ENCODE measurements at regions not wholly inside any gene's neighbourhood (a gene's known extent, or its start where the extent isn't known, plus 50 kb on each side); places are given as distances from the start of the nearest gene placed in this dataset.

- 80% methylated on average over 5 of the region's 5 CpGs for WGBS
- intact Hi-C loops (cut with DNase I) = no loop called here
- no peak for DNase-seq (ENCODE audit: extremely low spot score)
- peak overlapping the region; percentile 53 to 96 (median 91) for H3K27ac ChIP-seq (replicated peaks in 1 of 4)
- peaks cover 58 to 92% (median 86%) of the 10 kb centered on the region in 4 donors for H3K4me1 ChIP-seq
- peaks cover 5 to 61% (median 32%) of the 10 kb centered on the region in 4 donors for H3K36me3 ChIP-seq
- TF ChIP-seq POLR2AphosphoS5 (IDR thresholded peaks at IDR 0.05) (no peak), EP300 (IDR thresholded peaks at IDR 0.05) (no peak), POLR2A (IDR thresholded peaks at IDR 0.05; ENCODE audit: low read depth) (no peak), CTCF (IDR thresholded peaks at IDR 0.05) (no peak)
- no peaks in the 10 kb centered on the region for H3K27me3 ChIP-seq
- H3K4me3 ChIP-seq = no peak overlapping the region
- H3K9me3 ChIP-seq = no peaks in the 10 kb centered on the region
These were observed 154.5 kb upstream of the KLF14 start for GRCh38 chr7:130888468-130888867.

DNA sequence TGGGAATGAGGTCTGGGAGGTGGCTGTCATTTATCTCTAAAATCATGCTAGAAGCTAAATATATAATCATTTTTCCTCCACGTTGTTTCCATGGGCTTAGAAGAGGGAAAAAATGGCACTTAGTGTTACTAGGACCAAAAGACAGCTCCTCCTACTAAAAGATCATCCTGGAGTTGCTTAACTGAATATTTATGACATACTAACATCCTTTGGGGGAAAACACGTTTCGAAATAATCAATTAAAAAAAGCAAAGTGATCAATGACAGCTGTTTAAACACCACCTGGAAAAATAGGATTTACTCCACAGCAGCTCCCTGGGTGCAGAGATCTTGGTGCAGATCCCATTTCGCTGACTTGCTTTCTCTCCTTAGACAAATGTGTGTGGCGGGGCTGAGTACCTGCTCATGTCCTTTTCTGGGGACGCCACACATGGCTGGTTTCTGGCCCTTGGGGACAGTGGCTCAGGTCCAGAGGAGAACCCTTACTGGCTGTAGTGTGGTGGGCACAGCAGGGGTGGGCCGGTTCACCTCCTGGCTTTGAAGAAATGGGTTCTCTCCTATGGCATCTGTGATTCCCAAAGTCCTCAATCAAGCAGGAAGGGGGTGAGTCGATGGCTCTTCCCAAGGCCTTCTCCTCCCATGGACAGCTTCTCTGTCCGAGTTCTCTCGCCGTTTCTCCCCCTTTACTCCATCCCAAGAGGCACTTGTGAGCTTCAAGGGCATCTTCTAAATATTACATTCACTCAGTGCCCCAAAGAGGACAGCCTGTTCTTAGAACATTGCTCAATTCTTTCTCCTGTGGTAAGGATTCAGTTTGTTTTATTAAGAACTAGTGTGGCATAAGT, 156.4 kb upstream of the KLF14 start:
- H3K27me3 ChIP-seq = no peaks in the 10 kb centered on the region
- peak overlapping the region in 3 of 4 donors; percentile 24 to 41 (median 28) for H3K4me3 ChIP-seq
- DNase-seq (ENCODE audit: extremely low spot score) = no peak
- peak; percentile 9 to 81 for TF ChIP-seq POLR2AphosphoS5 (IDR thresholded peaks at IDR 0.05)
- TF ChIP-seq CTCF (IDR thresholded peaks at IDR 0.05) = no peak
- no peak for TF ChIP-seq POLR2A (IDR thresholded peaks at IDR 0.05; ENCODE audit: low read depth)
- peak; percentile 46 for TF ChIP-seq EP300 (IDR thresholded peaks at IDR 0.05)
- 68% methylated on average over 10 of the region's 11 CpGs for WGBS
- peaks cover 2 to 50% (median 21%) of the 10 kb centered on the region in 4 donors for H3K36me3 ChIP-seq
- intact Hi-C loops (cut with DNase I) = no loop called here
- peak overlapping the region; percentile 91 to 96 (median 92) for H3K27ac ChIP-seq (replicated peaks in 1 of 4)
- H3K9me3 ChIP-seq = no peaks in the 10 kb centered on the region
- H3K4me1 ChIP-seq = peaks cover 75 to 97% (median 92%) of the 10 kb centered on the region in 4 donors

DNA sequence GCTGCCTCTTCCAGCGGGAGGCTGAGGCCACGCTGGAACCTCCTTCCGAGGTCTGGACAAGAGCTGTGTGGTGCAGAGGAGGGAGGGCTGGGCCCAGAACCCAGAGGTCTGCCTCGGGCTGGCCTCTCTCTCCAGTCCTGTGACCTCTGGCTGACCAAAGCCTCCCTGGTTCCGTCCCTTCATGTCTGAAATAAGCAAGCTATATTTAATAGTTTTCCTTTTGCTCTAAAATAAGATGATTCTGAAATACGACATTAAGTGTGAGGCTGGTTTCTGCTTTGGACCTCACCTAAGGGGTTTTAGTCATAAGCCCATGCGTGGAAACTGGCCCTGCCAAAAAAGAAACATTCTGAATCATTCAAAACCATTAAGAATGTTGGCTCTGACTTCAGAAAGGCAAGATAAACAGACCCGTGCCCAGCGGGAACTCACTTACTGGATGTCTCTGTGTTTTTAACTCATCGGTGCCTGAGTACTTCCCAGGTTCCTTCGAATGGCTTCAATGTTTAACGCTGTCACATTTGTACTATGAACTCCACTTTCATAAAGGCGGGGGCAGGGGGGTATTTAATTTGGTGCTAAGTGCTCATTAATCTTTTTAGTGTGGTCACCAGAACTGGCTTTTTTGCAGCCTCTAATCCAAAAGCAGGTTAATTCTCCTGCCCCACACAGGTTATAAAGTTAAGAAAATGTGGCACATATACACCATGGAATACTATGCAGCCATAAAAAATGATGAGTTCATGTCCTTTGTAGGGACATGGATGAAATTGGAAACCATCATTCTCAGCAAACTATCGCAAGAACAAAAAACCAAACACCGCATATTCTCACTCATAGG, 157.5 kb upstream of the KLF14 start:
- peaks cover 8 to 49% (median 30%) of the 10 kb centered on the region in 4 donors for H3K36me3 ChIP-seq
- H3K4me3 ChIP-seq = peak overlapping the region; percentile 13 to 47 (median 34)
- intact Hi-C loops (cut with DNase I) = no loop called here
- no peaks in the 10 kb centered on the region for H3K9me3 ChIP-seq
- H3K4me1 ChIP-seq = peaks cover 82 to 97% (median 92%) of the 10 kb centered on the region in 4 donors
- WGBS = 40% methylated on average over 10 of the region's 15 CpGs
- TF ChIP-seq EP300 (IDR thresholded peaks at IDR 0.05) (no peak), POLR2AphosphoS5 (IDR thresholded peaks at IDR 0.05) (peak; percentile 44 to 65), CTCF (IDR thresholded peaks at IDR 0.05) (peak in 1 of 3 experiments; percentile 1), POLR2A (IDR thresholded peaks at IDR 0.05; ENCODE audit: low read depth) (no peak)
- DNase-seq (ENCODE audit: extremely low spot score) = no peak
- peak overlapping the region; percentile 91 to 96 (median 92) for H3K27ac ChIP-seq (replicated peaks in 1 of 4)
- H3K27me3 ChIP-seq = no peaks in the 10 kb centered on the region

DNA sequence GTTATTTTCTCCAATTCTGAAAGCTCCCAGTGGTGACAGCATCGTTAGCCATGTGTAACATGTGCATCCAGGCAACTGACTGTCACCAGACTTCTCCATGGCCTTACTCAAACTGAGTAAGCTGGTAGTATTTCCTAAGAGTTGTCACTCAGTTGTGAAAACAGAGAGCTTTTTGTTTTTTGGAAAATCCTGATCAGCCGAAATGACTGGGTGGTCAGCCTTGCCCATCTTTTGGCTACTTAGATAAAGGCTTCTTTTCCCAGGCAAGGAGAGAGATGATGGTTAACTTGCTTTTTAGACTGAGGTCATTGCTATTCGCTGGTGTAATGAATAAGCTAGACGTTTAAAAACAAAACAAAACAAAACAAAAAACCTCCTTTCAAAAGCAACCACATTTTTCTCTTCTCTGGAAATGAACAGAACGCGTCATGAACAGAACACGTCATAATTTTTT, 159.5 kb upstream of the KLF14 start:
- WGBS = 60% methylated on average over 7 of the region's 7 CpGs
- intact Hi-C loops (cut with DNase I) = no loop called here
- H3K4me3 ChIP-seq = no peak overlapping the region
- peaks cover 76 to 97% (median 93%) of the 10 kb centered on the region in 4 donors for H3K4me1 ChIP-seq
- H3K9me3 ChIP-seq = no peaks in the 10 kb centered on the region
- peak; percentile 53 to 63 for TF ChIP-seq POLR2AphosphoS5 (IDR thresholded peaks at IDR 0.05)
- no peak for TF ChIP-seq EP300 (IDR thresholded peaks at IDR 0.05)
- no peak for DNase-seq (ENCODE audit: extremely low spot score)
- no peaks in the 10 kb centered on the region for H3K27me3 ChIP-seq
- H3K27ac ChIP-seq (replicated peaks in 1 of 4) = peak overlapping the region; percentile 66 to 77 (median 73)
- peaks cover 8 to 61% (median 29%) of the 10 kb centered on the region in 4 donors for H3K36me3 ChIP-seq

All from esophagus muscularis mucosa (tissue), 4 donors.